PC-9 (cell line): ENCODE measurements at regions not wholly inside any gene's neighbourhood (a gene's known extent, or its start where the extent isn't known, plus 50 kb on each side); places are given as distances from the start of the nearest gene placed in this dataset.

Experiments used
- CTCF ChIP-seq: fragments of 200-600 bp; sonication (generic); conservative IDR thresholded peaks from 2 replicates; pipeline ENCODE4 v1.6.1; 2017; ENCODE audit warnings: mixed run types, antibody characterized with exemption, mild to moderate bottlenecking, moderate library complexity
- EZH2 ChIP-seq: fragments of 200-600 bp; sonication (generic); IDR thresholded peaks from 2 replicates; pipeline ENCODE4 v1.8.0; 2017; ENCODE audit warnings: antibody characterized with exemption, low read depth

- TF ChIP-seq CTCF (no peak), EZH2 (no peak)
Measured at GRCh38 chr6:148653138-148653776, 93.6 kb upstream of the UST start.
